Keratinocyte (primary cell): ENCODE measurements at regions not wholly inside any gene's neighbourhood (a gene's known extent, or its start where the extent isn't known, plus 50 kb on each side); places are given as distances from the start of the nearest gene placed in this dataset.

Experiments used
- DNase-seq: peaks from one replicate; pipeline ENCODE4 v3.0.0-alpha.2; 2011; ENCODE audit warnings: low read depth, missing footprints, low spot score
- FAIRE-seq: peaks from 2 replicates; lab custom pipeline; 2011; peaks lifted over from hg19 to GRCh38; lab: Jason Lieb, UNC
- H2AFZ ChIP-seq: 2 replicates; pipeline ENCODE4 v1.6.0; 2012; ENCODE audit warnings: low read length, control low read depth, inconsistent platforms; ENCODE audit not compliant: control insufficient read depth
- H3K27ac ChIP-seq: 2 replicates; pipeline ENCODE4 v1.5.1; 2011; ENCODE audit warnings: low read length; ENCODE audit not compliant: control insufficient read depth, insufficient read depth
- H3K27me3 ChIP-seq: 3 replicates; pipeline ENCODE4 v1.6.0; 2011; ENCODE audit warnings: low read length; ENCODE audit not compliant: control insufficient read depth, insufficient read depth; ENCODE audit errors: extremely low read depth
- H3K36me3 ChIP-seq, 2 experiments: 2 replicates in 1 of 2; 3 replicates in 1 of 2; pipeline ENCODE4 v1.5.1; 2011; ENCODE audit warnings: low read length in 2 of 2, mild to moderate bottlenecking in 1 of 2; ENCODE audit not compliant: control insufficient read depth in 2 of 2, insufficient read depth in 2 of 2; ENCODE audit errors: extremely low read depth in 1 of 2
- H3K4me1 ChIP-seq: 3 replicates; pipeline ENCODE4 v1.5.1; 2011; ENCODE audit warnings: low read length; ENCODE audit not compliant: control insufficient read depth, insufficient read depth; ENCODE audit errors: extremely low read depth
- H3K4me2 ChIP-seq: 3 replicates; pipeline ENCODE4 v1.6.0; 2011; ENCODE audit warnings: low read depth, low read length; ENCODE audit not compliant: control insufficient read depth, insufficient read depth; ENCODE audit errors: extremely low read depth
- H3K4me3 ChIP-seq, 3 experiments: fragments of 200-600 bp in 1 of 3; sonication (generic) in 1 of 3; 2 replicates in 2 of 3; 3 replicates in 1 of 3; pipeline ENCODE4 v1.5.1; 2011 to 2016; ENCODE audit warnings: low read length in 3 of 3, mild to moderate bottlenecking in 3 of 3, control low read depth in 2 of 3, inconsistent platforms in 1 of 3, low read depth in 1 of 3, mixed read lengths in 1 of 3, mixed run types in 1 of 3, moderate library complexity in 1 of 3; ENCODE audit not compliant: control insufficient read depth in 2 of 3, insufficient read depth in 2 of 3; ENCODE audit errors: extremely low read depth in 1 of 3
- H3K79me2 ChIP-seq: 2 replicates; pipeline ENCODE4 v1.6.0; 2012; ENCODE audit warnings: low read length; ENCODE audit not compliant: control insufficient read depth, insufficient read depth
- H3K9ac ChIP-seq: 3 replicates; pipeline ENCODE4 v1.6.0; 2011; ENCODE audit warnings: low read length; ENCODE audit not compliant: control insufficient read depth, insufficient read depth; ENCODE audit errors: extremely low read depth
- H3K9me1 ChIP-seq: 3 replicates; pipeline ENCODE4 v1.6.0; 2011; ENCODE audit warnings: low read length; ENCODE audit not compliant: control insufficient read depth, insufficient read depth; ENCODE audit errors: extremely low read depth
- H3K9me3 ChIP-seq: 2 replicates; pipeline ENCODE4 v1.5.1; 2012; ENCODE audit warnings: low read depth, low read length; ENCODE audit not compliant: control insufficient read depth
- H4K20me1 ChIP-seq: 3 replicates; pipeline ENCODE4 v1.6.0; 2011; ENCODE audit warnings: low read length; ENCODE audit not compliant: control insufficient read depth, insufficient read depth; ENCODE audit errors: extremely low read depth
- CTCF ChIP-seq, 3 experiments: IDR thresholded peaks in 1 of 3; conservative IDR thresholded peaks in 1 of 3; optimal IDR thresholded peaks in 1 of 3; 2 replicates in 2 of 3; 3 replicates in 1 of 3; pipeline versions ENCODE3 to v1.5.1; 2011; ENCODE audit warnings: low read length in 3 of 3, mild to moderate bottlenecking in 3 of 3, moderate library complexity in 2 of 3, control low read depth in 1 of 3, inconsistent platforms in 1 of 3; ENCODE audit not compliant: insufficient read depth in 2 of 3; ENCODE audit errors: extremely low read depth in 1 of 3
- EZH2 ChIP-seq: IDR thresholded peaks from one replicate; pipeline ENCODE4 v1.6.1; 2012; ENCODE audit warnings: inconsistent platforms, mild to moderate bottlenecking, low read length, moderate library complexity
- dilution Hi-C: fragments of 300-500 bp; cut with MboI; formaldehyde crosslinking; loops from one replicate; pipeline ENCODE4 v1.7.0; 2020; ENCODE audit warnings: low sequenced_read_pairs; ENCODE audit not compliant: extremely low pct_ligation_motif_present

DNA sequence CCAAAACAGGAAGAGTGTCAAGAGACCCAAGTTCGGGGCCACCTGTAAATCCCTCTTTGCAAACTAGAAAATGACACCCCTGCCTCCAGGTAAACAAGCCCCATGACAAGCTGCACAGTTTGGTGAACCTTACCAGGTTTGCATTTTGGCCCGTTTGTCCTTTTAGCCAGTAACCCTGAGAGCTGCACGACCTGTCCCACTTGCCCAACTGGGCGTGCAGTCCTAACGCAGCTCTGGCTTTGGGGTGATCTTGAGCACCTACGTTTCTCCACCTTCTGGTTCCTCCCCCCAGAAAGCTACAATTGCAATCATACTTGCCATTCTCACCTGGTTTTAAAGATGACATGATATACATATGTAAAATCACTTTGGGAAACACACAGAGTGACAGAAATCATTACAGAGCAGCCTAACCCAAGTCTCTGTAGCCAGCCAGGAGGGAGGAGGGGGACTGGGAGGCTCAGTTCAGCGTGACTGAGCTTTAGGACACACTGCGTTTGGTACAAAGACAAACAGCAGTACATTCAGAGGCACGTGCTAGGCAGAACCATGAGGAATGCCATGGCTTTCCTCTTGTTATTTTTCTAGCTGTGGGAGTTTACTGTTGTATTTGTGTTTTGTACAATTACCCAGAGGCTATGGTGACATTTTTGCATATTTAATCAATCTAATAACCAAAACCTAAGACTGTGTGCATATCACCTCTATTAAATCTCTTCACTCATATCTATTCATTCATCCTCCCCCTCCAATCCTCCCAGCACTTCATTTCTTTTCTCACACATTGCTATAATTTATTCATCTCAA, 304.0 kb downstream of the IRS1 start:
- no peak overlapping the region for H2AFZ ChIP-seq
- H3K9ac ChIP-seq: no peak overlapping the region
- H3K4me1 ChIP-seq: no peaks in the 10 kb centered on the region
- H4K20me1 ChIP-seq: no peaks in the 10 kb centered on the region
- no peaks in the 10 kb centered on the region for H3K27me3 ChIP-seq
- dilution Hi-C loops: no loop called here
- TF ChIP-seq EZH2: no peak
- no peak for DNase-seq
- no peaks in the 10 kb centered on the region for H3K79me2 ChIP-seq
- no peaks in the 10 kb centered on the region for H3K9me1 ChIP-seq
- no peak overlapping the region for H3K4me3 ChIP-seq
- no peak for FAIRE-seq
- H3K4me2 ChIP-seq: no peak overlapping the region
- H3K27ac ChIP-seq: no peak overlapping the region
- peaks cover under 1% of the 10 kb centered on the region for H3K9me3 ChIP-seq
- H3K36me3 ChIP-seq: no peaks in the 10 kb centered on the region

DNA sequence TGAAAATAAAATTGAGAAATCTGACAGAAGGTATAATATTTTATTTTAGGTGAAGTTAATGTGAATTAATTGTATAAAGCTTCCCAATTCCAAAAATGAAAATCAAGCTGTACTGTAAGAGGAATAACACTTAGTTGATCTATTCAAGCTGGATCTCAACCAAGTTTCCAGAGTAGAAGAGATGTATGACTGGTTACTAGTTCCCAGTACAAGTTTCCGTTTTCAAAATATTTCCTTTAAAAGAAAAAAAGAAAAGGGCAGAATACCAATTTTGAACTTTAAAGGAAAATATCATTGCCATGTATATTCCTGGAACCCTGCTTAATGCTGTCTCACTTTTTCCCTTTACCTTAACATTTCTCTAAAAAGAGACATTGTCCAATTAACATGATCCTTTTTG, 308.5 kb downstream of the IRS1 start:
- H2AFZ ChIP-seq: no peak overlapping the region
- H3K27ac ChIP-seq: no peak overlapping the region
- H3K9ac ChIP-seq: no peak overlapping the region
- H3K4me2 ChIP-seq: no peak overlapping the region
- dilution Hi-C loops: no loop called here
- TF ChIP-seq EZH2 (no peak), CTCF (optimal IDR thresholded peaks at IDR 0.05 in 1 of 3, IDR thresholded peaks at IDR 0.05 in 1 of 3, conservative IDR thresholded peaks at IDR 0.05 in 1 of 3; ENCODE audit: extremely low read depth in 1 of 3, insufficient read depth in 2 of 3, low read length in 3 of 3) (no peak)
- H3K9me3 ChIP-seq: peaks cover 4% of the 10 kb centered on the region
- no peak for FAIRE-seq
- no peaks in the 10 kb centered on the region for H3K4me1 ChIP-seq
- no peaks in the 10 kb centered on the region for H3K27me3 ChIP-seq
- no peaks in the 10 kb centered on the region for H3K36me3 ChIP-seq
- H4K20me1 ChIP-seq: no peaks in the 10 kb centered on the region
- DNase-seq: no peak
- H3K79me2 ChIP-seq: no peaks in the 10 kb centered on the region
- no peak overlapping the region for H3K4me3 ChIP-seq
- no peaks in the 10 kb centered on the region for H3K9me1 ChIP-seq
